ENCODE measurements at regions not wholly inside any gene's neighbourhood (a gene's known extent, or its start where the extent isn't known, plus 50 kb on each side); places are given as distances from the start of the nearest gene placed in this dataset.

DNA sequence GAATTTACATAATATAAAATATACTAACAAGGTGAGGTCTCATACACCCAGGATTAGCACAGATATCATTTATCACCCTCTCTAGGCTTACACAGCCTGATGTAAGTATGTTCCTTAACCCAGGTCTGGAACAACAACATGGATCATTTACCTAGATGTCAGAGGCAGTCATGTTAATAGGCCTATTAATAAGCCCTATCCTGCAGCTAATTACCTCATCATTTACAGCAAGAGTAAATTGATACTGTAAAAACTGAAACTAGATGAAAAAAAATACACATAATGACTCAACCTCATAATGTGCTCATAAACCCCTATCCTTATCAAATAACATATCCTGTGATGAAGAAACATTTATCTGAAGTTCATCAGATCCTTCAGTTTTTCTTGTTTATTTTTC is 334.3 kb upstream of the MANEA start:
- Histone ChIP-seq H3K36me3 (no peaks in the 10 kb centered on the region), H3K4me3 (no peak overlapping the region), H3K27ac (no peak overlapping the region), H3K4me1 (no peaks in the 10 kb centered on the region), H3K27me3 (no peaks in the 10 kb centered on the region), H3K9me3 (no peaks in the 10 kb centered on the region)
- TF ChIP-seq CTCF (IDR thresholded peaks at IDR 0.05) (no peak), POLR2A (IDR thresholded peaks at IDR 0.05) (no peak)
- DNase-seq, result no peak

DNA sequence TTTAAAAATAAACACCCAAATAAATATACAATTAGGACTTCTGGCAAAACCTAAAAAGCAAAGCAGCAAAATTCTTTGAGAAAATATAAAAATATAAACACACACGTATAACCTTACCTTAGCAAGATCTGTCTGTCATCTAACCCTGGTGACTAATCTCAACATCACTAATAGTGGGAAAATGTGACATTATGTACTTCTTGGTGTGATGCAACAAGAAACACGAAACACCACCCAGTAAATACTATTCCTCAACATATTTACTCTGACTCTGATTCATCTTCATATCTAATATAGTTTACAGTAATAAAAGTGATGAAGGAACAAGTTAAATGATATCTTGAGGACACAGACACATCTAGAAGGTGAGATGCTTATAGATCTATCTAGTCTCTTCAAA is 332.6 kb upstream of the MANEA start:
- Histone ChIP-seq H3K36me3 (no peaks in the 10 kb centered on the region), H3K4me3 (no peak overlapping the region), H3K27me3 (no peaks in the 10 kb centered on the region), H3K27ac (no peak overlapping the region), H3K4me1 (no peaks in the 10 kb centered on the region), H3K9me3 (no peaks in the 10 kb centered on the region)
- TF ChIP-seq POLR2A (IDR thresholded peaks at IDR 0.05), result no peak
- TF ChIP-seq CTCF (IDR thresholded peaks at IDR 0.05), result no peak
- no peak for DNase-seq

DNA sequence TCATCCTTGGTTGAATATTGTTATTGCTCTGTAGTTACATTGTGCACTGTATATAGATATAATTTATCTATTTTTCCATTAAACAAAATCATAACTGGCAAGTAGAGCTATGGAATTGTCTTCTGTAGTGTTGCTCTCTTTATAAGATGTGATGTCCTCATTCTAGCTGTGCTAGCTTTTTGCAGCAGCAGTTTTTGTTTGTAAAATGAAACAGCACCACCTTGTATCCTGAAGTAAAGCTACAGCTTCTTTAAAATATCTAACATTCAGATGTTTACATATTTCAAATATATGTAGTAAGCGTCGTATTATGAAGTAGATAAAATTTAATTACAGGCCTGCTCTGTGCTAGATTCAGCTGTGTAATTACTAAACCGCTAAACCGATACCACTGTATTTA is 328.8 kb upstream of the MANEA start:
- Histone ChIP-seq H3K4me1 (no peaks in the 10 kb centered on the region), H3K27ac (no peak overlapping the region), H3K4me3 (no peak overlapping the region), H3K36me3 (no peaks in the 10 kb centered on the region), H3K9me3 (no peaks in the 10 kb centered on the region), H3K27me3 (no peaks in the 10 kb centered on the region)
- DNase-seq, result no peak
- TF ChIP-seq CTCF (IDR thresholded peaks at IDR 0.05), result no peak
- TF ChIP-seq POLR2A (IDR thresholded peaks at IDR 0.05), result no peak

DNA sequence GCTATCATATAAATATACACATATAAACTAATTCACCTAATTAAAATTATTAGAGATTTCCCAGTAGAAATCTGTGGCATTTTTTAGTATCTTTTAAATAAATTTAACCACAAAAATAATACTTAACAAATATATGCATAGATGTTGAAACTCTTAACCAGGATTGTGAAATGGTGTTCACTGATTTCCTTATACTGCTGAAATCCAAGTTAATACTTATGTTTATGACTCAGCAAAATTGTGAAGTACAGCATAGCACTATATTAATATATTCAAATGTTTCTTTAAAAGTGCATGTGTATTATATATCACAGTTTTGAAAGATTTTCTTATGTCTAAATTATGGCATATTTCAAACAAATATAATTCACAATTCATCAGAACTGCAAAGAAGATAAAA is 328.2 kb upstream of the MANEA start:
- Histone ChIP-seq H3K9me3 (no peaks in the 10 kb centered on the region), H3K4me1 (no peaks in the 10 kb centered on the region), H3K27ac (no peak overlapping the region), H3K4me3 (no peak overlapping the region), H3K27me3 (no peaks in the 10 kb centered on the region), H3K36me3 (no peaks in the 10 kb centered on the region)
- DNase-seq, result no peak
- TF ChIP-seq POLR2A (IDR thresholded peaks at IDR 0.05) (no peak), CTCF (IDR thresholded peaks at IDR 0.05) (no peak)

- no peak overlapping the region for H3K4me3 ChIP-seq
- H3K9me3 ChIP-seq, result no peaks in the 10 kb centered on the region
Measured at GRCh38 chr6:95249661-95250060, 327.7 kb upstream of the MANEA start.

More at GRCh38 chr6:95249661-95250060, 327.7 kb upstream of the MANEA start:
- DNase-seq, result no peak
- Histone ChIP-seq H3K27ac (no peak overlapping the region), H3K4me1 (no peaks in the 10 kb centered on the region), H3K27me3 (no peaks in the 10 kb centered on the region), H3K36me3 (no peaks in the 10 kb centered on the region)
- TF ChIP-seq CTCF (IDR thresholded peaks at IDR 0.05) (no peak), POLR2A (IDR thresholded peaks at IDR 0.05) (no peak)
